Cerebellar cortex (tissue), 1 donor: ENCODE measurements at regions not wholly inside any gene's neighbourhood (a gene's known extent, or its start where the extent isn't known, plus 50 kb on each side); places are given as distances from the start of the nearest gene placed in this dataset.

ENCODE experiments used
- DNase-seq: peaks from one replicate; pipeline ENCODE4 v3.0.0-alpha.2; 2015; ENCODE audit warnings: low spot score

DNA sequence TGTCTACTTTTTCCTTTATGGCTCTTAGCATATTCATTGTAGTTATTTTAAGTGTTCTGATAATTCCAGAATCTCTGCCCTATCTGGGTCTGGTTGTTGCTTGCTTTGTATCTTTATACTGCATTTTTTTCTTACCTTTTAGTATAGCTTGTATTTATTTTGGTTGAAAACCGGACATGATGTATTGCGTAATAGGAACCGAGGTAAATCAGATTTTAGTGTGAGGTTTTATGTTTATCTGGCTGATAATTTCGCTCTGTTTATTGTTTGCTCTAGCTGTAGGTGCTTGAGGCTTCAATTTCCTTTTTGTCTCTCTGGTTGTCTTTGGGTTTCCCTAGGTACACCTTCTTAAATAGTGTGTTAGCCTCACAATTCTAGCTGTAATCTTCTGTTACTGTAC lies 263.8 kb upstream of the LCORL start:
- no peak for DNase-seq

DNA sequence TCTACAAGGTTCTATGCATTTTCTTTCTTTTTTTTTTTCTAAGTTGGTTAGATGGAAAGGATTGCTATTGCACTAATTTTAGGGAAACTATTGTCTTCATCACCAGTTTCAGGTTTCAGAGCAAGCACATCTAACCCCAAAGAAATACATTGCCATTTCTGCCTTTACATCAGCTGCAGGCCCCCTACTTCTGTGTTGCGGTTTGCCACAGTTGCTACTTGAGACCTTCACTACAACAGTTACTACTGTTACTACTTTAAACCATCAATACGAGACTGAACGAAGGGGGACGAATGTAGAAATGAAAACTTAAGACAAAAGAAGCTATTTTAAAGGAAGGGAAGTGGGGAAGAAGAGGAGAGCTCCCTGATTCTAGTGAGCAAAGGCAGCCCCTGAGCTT lies 256.7 kb upstream of the LCORL start:
- DNase-seq, result no peak

DNA sequence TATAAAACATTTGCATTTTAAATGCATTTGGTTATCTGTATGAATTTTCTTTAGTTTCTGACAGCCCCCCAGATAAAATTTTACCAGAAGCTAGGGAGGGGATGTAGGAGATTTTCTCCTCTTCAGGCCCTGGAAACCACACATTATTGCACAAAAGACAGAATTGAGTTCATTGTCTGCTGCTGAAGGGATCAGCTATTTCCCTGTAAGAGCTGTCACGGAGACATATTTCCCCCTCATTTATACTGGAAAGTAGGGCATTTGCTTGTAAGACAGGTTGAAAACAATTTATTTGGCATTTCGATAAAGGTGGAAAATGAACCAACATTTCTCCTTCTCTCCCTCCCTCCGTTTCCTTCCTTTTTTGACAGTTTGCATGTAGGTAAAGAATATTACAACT lies 241.3 kb upstream of the LCORL start:
- no peak for DNase-seq

DNA sequence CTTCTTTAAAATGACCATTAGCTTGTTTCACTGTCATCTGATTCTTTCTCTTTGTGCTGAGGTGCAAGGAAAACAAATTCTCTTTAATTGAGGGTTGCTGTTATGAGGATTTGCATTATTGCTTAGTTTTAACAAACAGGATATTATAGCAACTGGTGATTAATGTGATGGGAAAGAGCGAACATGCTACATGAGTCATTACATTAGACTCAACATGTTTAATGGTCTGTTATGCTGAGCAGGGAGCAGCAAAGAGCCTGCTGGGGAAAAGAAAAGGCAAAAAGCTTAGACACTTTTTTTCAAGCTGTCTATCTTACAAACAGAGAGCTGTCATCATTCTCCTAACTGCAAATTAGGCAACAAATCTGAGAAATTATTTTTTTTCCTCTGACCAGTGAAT lies 230.5 kb upstream of the LCORL start:
- no peak for DNase-seq

DNA sequence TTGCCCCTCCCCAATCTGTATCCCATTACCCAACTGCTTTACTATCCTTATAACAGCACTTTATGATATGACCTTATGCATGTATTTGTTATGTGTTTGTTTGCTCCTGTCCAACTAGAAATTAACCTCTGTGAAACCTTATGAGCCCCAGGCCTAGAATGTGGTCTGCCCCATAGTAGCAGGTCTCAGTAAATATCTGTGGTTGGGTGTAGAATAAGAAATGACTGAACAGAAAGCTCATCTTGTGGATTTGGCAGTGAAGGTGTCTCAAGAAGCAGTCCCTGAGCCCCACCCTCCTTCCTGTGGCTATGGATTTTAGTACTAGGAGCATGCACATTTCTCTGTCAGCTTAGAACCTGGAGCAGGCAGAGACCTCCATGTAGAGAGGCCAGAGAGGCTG lies 229.0 kb upstream of the LCORL start:
- no peak for DNase-seq

DNA sequence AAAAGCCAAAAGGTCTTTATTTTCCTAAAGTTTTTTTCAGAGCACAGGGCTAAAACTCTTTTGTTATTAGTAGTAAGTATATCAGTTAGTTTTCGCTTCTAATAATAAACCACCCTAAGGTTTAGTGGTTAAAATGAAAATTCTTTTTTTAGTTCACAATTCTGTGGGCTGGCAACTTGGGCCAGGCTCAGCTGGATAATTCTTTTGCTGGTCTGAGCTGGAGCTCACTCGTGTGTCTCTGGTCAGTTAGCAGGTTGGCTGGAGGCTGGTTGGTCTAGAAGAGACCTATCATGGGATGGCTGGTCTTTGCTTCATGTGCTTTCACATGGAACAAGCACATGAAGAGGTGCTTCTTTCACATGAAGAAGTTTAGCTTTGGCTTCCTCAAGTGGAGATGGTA lies 227.1 kb upstream of the LCORL start:
- DNase-seq, result no peak

DNA sequence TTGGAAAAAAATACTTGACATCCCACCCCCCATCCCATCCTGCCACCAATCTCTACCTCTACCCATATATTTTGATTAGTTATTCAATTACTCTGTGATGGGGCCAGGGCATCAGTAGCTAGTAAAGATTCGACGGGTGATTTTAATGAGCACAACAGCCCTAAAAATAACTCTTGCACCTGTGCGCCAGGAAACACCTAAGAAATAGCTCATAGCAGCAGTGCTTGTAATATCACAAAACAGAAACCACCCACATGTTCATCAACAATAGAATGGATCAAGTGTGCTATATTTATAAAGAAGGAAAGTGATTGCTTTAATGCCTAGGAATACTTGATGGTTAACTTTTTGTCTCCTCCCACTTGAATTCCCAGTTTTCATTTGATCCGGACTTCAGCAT lies 225.6 kb upstream of the LCORL start:
- DNase-seq, result no peak

DNA sequence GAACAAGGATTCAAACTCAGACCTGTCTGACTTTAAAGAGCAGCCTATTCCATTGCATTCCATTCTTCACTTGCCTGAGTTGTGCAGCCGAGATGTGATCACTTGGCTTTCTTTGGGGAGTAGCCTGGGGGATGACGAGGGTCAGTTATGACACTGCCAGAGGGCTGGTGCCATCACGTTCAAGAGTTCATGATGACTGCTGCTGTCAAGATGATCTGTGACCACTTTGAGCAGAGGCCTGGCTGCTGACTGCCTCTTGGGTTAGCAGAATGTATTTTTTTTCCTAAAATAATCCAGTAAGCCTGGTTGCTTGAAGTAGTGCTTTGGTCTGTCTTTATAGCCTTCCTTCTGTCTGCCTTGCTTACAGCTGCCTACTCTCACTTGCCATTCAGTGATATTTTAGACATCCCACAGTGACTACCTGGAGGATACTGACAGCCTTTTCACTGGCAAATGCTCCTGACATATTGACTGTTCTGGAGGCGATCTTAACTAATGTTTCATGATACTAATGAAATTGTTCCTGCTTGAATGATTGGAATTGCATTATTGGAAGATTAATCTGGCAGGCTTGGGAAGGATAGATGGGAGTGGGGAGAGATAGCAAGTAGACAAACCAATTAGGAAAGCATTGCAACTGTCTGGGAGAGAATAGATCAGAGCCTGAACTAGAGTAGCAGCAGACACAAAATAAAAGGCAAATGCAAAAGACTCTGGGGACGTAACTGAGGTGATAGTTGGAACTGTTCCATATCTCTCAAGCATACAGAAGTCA lies 221.6 kb upstream of the LCORL start:
- DNase-seq, result no peak

DNA sequence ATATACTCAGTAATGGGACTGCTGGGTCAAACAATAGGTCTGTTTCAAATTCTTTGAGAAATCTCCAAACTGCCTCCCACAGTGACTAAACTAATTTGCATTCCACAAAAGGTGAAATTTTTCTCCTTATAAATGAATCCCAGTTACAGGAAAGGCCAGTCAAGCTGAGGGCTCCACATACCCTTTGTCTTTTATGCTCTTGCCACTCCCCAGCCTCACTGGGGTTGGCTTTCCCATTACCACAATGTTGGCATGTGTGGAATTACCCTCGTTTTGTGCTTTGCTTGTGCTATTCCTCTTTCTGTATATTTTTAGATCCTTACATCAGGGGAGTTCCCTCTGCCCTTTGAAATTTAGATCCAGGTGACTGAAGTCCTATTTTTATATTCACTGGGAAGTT lies 220.2 kb upstream of the LCORL start:
- no peak for DNase-seq

DNA sequence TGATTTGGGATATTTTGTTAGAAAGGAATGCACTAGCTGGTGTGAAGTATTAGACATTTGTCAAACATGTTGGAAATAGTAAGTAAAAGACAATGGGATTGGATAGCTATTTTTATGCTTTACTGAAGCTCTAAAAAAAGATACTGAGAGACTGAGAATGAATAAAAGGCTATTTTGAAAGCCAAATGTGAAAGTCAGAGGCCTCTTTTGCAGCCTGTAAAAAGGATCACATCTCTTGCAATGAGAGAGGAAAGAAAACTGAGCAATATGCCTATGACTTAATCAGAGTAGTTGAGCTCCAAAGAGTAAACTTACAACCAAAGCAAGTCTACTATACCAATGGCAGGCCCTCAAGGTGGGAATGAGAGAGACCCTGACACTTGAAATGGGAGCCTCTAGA lies 212.6 kb upstream of the LCORL start:
- no peak for DNase-seq

DNA sequence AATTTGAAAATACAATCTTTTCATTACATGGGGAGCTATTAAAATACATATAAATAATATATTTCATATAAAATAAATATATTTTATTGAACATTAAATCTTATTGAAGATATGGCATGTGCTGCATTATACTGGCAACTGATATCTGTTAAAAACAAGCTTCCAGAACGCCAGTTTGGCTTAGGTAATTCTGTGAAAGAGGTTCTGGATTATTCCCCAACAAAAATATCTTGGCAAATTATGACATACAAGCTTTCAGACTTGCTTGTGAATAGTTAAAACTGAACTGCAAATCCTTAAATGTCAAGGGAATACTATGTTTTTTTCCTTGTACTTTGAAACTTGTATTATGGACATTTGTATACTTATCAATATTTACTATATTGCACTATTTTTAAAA lies 210.2 kb upstream of the LCORL start:
- DNase-seq, result no peak

DNA sequence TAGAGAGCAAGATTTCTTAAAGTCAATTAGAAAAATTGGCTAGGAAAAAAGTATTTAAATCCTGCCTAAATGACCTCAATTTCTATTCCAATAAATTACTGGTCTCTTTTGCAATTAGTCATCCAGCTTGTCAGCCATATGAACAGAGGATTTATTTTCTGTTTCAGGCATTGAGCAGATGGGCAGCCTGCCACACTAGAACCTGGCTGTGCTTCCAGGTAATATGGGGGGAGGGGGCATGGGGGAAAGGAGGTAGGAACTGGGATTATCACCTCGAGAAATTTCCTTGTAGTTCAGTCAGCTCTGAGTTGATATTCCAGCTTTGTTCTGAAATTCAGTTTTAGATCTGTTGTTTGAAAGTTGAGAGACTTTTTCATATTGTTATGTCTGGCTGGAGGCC lies 206.3 kb upstream of the LCORL start:
- DNase-seq, result peak; percentile 38

DNA sequence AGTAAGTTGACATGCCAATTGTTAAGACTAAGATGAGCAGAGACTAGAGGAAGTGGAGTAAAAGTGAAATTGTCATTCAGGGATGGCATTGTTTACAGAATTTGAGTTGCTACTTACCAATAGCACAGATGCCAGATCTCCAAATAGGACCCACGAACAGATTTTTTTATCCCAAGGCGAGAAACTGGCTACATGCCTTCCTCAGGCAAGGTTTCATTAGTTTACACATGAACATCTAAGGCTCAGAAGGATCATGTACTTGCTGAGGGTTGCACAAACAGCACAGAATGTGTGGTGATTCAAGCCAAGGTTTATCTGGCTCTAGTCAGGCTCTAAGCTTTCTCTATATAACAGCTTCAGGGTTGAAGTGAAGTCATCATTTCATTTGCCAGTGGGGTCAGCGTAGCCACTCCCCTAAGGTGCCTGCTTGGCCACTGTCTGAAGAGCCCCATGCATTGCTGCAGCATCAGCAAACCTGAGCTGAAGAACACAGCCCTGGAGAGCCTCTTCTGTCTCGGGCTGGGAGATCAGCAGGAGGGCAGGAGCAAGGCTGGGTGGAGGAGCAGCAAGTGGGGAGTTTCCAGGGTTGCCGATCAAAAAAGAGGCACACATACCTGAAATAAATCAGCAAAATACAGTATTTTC lies 193.0 kb upstream of the LCORL start:
- no peak for DNase-seq

DNA sequence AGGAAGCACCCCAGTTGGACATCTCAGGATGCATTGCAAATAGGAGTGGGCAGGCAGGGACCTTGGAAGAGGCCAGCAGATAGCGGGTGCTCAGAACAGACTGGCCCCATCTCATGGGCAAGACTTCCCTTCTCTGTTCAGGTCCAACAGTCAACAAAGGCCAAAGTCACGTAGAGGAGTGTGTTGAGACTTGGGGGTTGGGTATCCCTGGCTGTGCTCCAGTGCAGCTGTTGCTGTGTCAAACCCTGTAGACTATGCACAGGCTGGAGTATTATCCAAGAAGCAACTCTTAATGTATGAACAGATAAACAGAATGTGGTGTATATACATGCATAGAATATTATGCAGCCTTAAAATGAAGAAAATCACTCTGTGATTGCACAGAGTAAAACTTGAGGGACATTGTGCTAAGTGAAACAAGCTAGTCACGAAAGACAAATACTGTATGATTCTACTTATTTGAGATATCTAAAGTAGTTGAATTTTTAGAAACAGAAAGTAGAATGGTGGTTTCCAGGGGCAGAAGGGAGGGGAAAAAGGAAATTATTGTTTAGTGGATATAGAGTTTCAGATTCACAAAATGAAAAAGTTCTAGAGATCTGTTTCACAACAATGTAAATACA lies 192.1 kb upstream of the LCORL start:
- DNase-seq, result no peak

DNA sequence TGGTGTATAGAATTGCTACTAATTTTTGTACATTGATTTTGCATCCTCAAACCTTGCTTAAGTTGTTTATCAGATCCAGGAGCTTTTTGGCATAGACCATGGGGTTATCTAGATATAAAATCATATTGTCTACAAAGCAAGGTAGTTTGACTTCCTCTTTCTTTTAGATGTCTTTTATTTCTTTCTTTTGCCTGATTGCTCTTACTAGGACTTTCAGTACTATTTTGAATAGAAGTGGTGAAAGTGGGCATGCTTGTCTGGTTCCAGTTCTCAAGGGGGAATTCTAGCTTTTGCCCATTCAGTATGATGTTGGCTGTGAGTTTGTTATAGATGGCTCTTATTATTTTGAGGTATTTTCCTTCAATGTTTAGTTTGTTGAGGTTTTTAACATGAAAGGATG lies 187.9 kb upstream of the LCORL start:
- no peak for DNase-seq

DNA sequence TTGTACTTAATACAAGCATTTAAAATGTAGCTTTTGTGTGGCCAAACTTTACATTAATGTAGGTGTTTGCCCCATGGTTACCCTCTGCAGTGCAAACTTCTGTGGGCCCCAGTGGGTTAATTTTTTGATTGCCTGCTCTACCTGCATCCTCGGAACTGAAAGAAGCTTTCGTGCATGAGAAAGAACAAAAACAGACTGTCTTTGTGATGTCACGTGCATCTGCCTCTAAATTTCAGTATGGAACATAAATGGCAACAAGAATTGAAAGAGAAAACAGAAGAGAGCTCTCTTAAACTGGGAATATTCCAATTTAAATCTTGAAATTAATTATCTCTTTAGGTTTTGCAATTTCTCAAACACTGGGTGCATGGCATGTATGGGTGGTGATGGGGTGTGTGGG lies 182.4 kb upstream of the LCORL start:
- no peak for DNase-seq

DNA sequence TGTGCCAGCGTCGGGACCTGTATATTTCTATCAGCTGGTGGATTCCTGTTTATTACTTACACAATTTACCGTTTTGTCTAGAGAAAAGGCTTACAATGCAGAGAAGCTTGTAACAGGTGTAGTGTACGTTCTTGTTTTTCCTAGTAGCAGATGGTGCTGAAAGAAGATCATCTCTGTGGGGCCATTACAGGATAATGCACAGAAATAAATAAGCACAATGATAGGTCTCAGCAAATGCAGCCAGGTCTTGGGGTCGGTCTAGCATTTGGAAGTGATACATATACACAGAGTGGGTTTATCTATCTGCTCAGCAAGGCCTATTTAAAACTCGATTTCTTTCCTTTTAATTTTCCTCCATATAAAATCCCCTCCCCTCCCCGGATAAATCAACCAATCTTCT lies 180.9 kb upstream of the LCORL start:
- DNase-seq, result no peak

DNA sequence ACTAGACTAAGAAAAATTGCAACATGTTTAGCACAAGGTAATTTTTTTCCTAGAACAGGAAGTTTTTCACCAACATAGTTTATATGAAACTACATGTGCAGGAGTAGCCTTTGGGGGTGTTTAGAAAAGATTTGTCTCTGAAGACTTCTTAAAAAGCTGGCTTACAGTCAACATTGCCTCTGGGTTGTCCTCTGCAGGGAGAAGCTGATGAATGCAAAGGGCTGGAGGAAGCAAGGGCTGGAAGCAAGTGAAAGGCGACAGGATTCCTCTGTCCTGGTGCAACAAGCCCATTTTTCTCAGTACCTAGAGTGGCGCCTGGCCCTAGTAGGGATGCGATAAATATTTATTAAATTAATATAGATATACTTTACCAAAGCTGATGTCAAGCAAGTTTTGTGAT lies 180.3 kb upstream of the LCORL start:
- no peak for DNase-seq

DNA sequence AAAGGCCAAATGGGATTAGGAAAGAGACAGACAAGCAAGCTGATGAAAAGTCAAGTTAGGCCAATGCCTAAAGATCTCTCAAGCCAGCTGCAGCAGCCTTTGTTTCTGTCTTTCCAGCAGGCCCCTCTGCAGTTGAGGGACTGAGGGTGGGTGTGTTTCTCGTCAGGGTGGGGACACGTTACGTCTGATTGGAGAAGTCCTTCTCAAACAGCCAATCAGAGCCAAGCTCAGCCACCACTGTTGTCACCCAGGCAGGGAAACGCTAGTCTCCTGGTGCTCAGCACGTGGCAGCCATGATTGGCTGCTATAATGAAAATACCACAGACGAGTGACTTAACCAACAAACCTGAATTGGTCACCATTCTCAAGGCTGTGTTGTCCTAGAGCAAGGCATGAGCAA lies 177.1 kb upstream of the LCORL start:
- no peak for DNase-seq

DNA sequence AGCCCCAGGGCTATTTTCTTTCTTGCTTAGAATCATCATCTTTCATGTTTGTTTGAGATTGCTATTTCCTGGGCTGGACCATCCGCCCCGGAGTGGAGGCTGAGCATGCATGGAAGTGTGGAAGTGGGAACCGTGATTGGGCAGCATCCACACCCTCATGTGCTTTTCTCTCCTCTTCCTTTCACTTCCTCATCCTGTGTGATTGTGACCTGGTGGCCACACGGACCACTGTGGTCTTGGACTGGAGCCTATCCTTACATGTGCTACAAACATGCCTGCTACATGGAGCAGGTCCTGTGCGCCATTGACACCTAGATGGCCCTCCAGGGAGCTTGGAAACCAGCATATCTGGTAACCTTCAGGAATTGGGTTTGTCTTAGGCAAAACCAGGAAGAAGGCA lies 175.9 kb upstream of the LCORL start:
- no peak for DNase-seq

DNA sequence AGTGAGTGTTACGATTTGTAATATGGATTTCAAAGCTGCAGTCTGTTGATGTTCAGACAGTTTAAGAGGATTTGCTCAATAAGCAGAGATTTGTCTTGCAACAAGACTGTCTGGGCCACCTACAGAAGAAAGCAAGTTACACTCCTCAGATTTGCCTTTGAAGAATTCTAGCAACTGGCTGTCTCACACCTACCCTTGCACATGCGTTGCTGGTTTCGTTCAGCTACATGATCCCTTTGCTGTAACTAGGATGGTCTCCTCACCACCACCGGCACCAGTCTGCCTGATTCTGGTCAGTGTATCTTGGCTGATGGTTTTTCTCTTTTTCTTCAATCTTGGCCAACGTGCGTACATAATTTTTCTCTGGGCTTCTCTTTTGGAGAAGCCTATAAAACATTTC lies 172.7 kb upstream of the LCORL start:
- no peak for DNase-seq

DNA sequence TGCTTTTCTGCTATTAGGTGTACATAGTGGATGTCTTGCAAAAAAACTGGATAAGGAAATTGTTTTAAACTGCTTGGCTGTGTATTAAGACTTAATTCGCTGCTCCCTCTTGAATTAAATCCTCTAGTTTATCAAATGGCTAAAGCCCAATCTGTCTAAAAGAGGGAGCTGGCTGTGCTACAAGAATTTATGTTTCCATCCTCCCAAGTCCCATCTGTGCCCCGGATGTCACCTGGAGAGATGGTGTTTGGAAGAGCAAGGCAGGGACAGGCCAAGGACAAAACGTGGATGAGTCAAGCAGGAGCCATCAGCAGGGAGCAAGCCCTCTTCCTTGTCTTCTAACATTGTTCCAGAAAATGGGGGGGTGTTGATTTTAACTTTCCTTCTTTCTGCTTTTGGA lies 171.3 kb upstream of the LCORL start:
- DNase-seq, result peak; percentile 81

DNA sequence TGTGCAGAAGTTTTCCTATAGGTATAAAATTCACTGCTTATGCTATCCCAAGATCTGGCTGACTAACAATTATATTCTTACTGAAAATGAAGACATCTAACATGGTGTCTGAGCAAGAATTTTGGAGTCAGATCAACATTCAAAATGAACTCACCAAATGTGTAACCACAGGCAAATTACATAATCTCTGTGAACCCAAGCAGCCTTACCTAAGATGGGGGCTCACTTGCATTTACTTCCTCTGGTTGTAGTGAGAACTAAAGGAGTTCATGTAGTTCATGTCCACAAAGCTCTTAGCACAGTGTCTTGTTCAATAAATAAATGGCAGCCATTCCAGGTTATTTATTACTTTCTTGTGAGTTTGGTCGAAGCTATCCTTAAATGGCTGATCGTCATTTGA lies 163.9 kb upstream of the LCORL start:
- DNase-seq, result no peak

DNA sequence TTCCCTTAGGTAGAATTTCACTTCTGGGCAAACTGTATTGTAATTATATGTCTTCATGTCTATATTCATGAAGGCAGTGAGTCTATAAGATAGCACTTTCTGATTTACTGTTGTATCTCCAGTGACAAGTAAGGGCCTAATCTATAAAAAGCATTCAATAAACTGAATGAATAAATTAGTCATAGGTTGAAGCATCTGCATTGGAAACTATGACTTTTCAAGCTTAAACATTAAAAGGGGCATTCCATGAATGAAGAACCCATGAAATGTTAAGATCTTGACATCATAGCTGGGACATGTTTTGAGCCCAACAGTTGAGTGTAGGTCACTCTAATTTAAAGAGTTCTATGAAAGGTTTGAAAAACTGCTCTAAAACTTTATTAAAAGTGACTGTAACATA lies 159.3 kb upstream of the LCORL start:
- DNase-seq, result no peak
